Small intestine (tissue), 7 donors: ENCODE measurements at regions not wholly inside any gene's neighbourhood (a gene's known extent, or its start where the extent isn't known, plus 50 kb on each side); places are given as distances from the start of the nearest gene placed in this dataset.
A peak's percentile ranks its signal among the peaks of the same experiment; 100 is the strongest.

ENCODE experiments used
- DNase-seq, 2 donors: peaks; one replicate each; pipeline versions ENCODE4 v3.0.0 to v3.0.0-alpha.2; 2013
- FAIRE-seq: peaks from 2 replicates; lab custom pipeline; 2012; peaks lifted over from hg19 to GRCh38; lab: Jason Lieb, UNC
- H3K27ac ChIP-seq, 3 donors: one replicate each; pipeline ENCODE4 v1.5.1; 2013; ENCODE audit warnings: low read length in 2 of 3, mild to moderate bottlenecking in 2 of 3, control low read depth in 1 of 3, inconsistent platforms in 1 of 3, low read depth in 1 of 3, moderate library complexity in 1 of 3
- H3K27me3 ChIP-seq, 3 donors: one replicate each; pipeline ENCODE4 v1.6.1; 2013; ENCODE audit warnings: low read length in 3 of 3, inconsistent platforms in 1 of 3; ENCODE audit not compliant: control insufficient read depth in 3 of 3, insufficient read depth in 3 of 3
- H3K36me3 ChIP-seq, 3 donors: one replicate each; pipeline ENCODE4 v1.6.1; 2013; ENCODE audit warnings: low read length in 3 of 3, inconsistent platforms in 1 of 3, low read depth in 1 of 3, mild to moderate bottlenecking in 1 of 3, moderate library complexity in 1 of 3; ENCODE audit not compliant: control insufficient read depth in 3 of 3, insufficient read depth in 2 of 3
- H3K4me1 ChIP-seq, 3 donors: one replicate each; pipeline ENCODE4 v1.6.1; 2013; ENCODE audit warnings: low read length in 2 of 3, inconsistent platforms in 1 of 3, low read depth in 1 of 3, mild to moderate bottlenecking in 1 of 3, moderate library complexity in 1 of 3; ENCODE audit not compliant: control insufficient read depth in 3 of 3, insufficient read depth in 2 of 3
- H3K4me3 ChIP-seq, 3 donors: one replicate each; pipeline ENCODE4 v1.5.1; 2013; ENCODE audit warnings: low read length in 3 of 3, control low read depth in 1 of 3, inconsistent platforms in 1 of 3, low read depth in 1 of 3, mild to moderate bottlenecking in 1 of 3, moderate library complexity in 1 of 3
- H3K9me3 ChIP-seq, 2 donors: one replicate each; pipeline ENCODE4 v1.6.1; 2013; ENCODE audit warnings: low read depth in 1 of 2, low read length in 1 of 2; ENCODE audit not compliant: control insufficient read depth in 2 of 2, insufficient read depth in 1 of 2
- WGBS, 3 donors: extraction: QIAGEN DNeasy Blood & Tissue Kit; methylation state at CpG; one replicate each; pipeline ENCODE4 v1.1.7; 2013; 5-methylcytosine and 5-hydroxymethylcytosine counted together
- donor health status: healthy with polysubstance abuse.
- donor health status: control.
- donor health status: control.
- donor health status: Bipolar disorder and iron deficiency.
- donor health status: healthy.

- Histone ChIP-seq H3K27ac (no peak overlapping the region), H3K4me3 (no peak overlapping the region), H3K4me1 (no peaks in the 10 kb centered on the region), H3K36me3 (no peaks in the 10 kb centered on the region), H3K27me3 (no peaks in the 10 kb centered on the region), H3K9me3 (no peaks in the 10 kb centered on the region)
- FAIRE-seq (no peak), DNase-seq (no peak)
- WGBS, 3 donors, result 54 to 66% (median 64%) methylated on average over 3 of the region's 3 CpGs
Observed at GRCh38 chr2:212945526-212945925, 205.9 kb downstream of the IKZF2 start.

GRCh38 chr2:212943351-212943750 lies 208.1 kb downstream of the IKZF2 start:
- FAIRE-seq (no peak), DNase-seq (no peak)
- H3K36me3 ChIP-seq, result no peaks in the 10 kb centered on the region
- H3K4me1 ChIP-seq, result no peaks in the 10 kb centered on the region
- no peak overlapping the region for H3K27ac ChIP-seq
- H3K9me3 ChIP-seq, result no peaks in the 10 kb centered on the region
- WGBS, 3 donors, result 76 to 88% (median 81%) methylated on average over 3 of the region's 3 CpGs
- no peak overlapping the region for H3K4me3 ChIP-seq
- H3K27me3 ChIP-seq, result no peaks in the 10 kb centered on the region

- Histone ChIP-seq H3K27ac (no peak overlapping the region), H3K36me3 (no peaks in the 10 kb centered on the region), H3K4me1 (no peaks in the 10 kb centered on the region), H3K9me3 (no peaks in the 10 kb centered on the region), H3K27me3 (no peaks in the 10 kb centered on the region), H3K4me3 (no peak overlapping the region)
- DNase-seq (no peak), FAIRE-seq (no peak)
- WGBS, 3 donors, result 72 to 81% (median 74%) methylated on average over 2 of the region's 2 CpGs
Observed at GRCh38 chr2:212941361-212941760, 210.1 kb downstream of the IKZF2 start.

GRCh38 chr2:212940816-212941215 lies 210.6 kb downstream of the IKZF2 start:
- Histone ChIP-seq H3K27me3 (no peaks in the 10 kb centered on the region), H3K36me3 (no peaks in the 10 kb centered on the region), H3K27ac (no peak overlapping the region), H3K9me3 (no peaks in the 10 kb centered on the region), H3K4me3 (no peak overlapping the region), H3K4me1 (no peaks in the 10 kb centered on the region)
- WGBS, 3 donors, result 8 to 31% (median 25%) methylated on average over 2 of the region's 2 CpGs
- DNase-seq, result peak; percentile 7 to 32
- FAIRE-seq, result no peak

GRCh38 chr2:212939777-212940531 lies 211.5 kb downstream of the IKZF2 start:
- Histone ChIP-seq H3K4me1 (no peaks in the 10 kb centered on the region), H3K36me3 (no peaks in the 10 kb centered on the region), H3K27ac (no peak overlapping the region), H3K27me3 (no peaks in the 10 kb centered on the region), H3K4me3 (no peak overlapping the region), H3K9me3 (no peaks in the 10 kb centered on the region)
- FAIRE-seq (no peak), DNase-seq (peak; percentile 30 to 40)
- 50 to 57% (median 57%) methylated on average over 8 of the region's 8 CpGs for WGBS, 3 donors

- no peak overlapping the region for H3K27ac ChIP-seq
- no peak for DNase-seq
- 82 to 86% (median 86%) methylated on average over 7 of the region's 7 CpGs for WGBS, 3 donors
- H3K9me3 ChIP-seq, result no peaks in the 10 kb centered on the region
- no peak for FAIRE-seq
- H3K4me1 ChIP-seq, result no peaks in the 10 kb centered on the region
- H3K27me3 ChIP-seq, result no peaks in the 10 kb centered on the region
- H3K36me3 ChIP-seq, result no peaks in the 10 kb centered on the region
- no peak overlapping the region for H3K4me3 ChIP-seq
Observed at GRCh38 chr2:212938144-212938793, 213.1 kb downstream of the IKZF2 start.

GRCh38 chr2:212936572-212936971 lies 214.8 kb downstream of the IKZF2 start:
- no peaks in the 10 kb centered on the region for H3K4me1 ChIP-seq
- WGBS, 3 donors, result 87 to 91% (median 89%) methylated on average over 8 of the region's 8 CpGs
- FAIRE-seq, result no peak
- DNase-seq, result no peak
- H3K9me3 ChIP-seq, result no peaks in the 10 kb centered on the region
- no peaks in the 10 kb centered on the region for H3K36me3 ChIP-seq
- H3K27me3 ChIP-seq, result no peaks in the 10 kb centered on the region
- no peak overlapping the region for H3K4me3 ChIP-seq
- H3K27ac ChIP-seq, result no peak overlapping the region

- Histone ChIP-seq H3K27ac (no peak overlapping the region), H3K4me3 (no peak overlapping the region), H3K9me3 (no peaks in the 10 kb centered on the region), H3K27me3 (no peaks in the 10 kb centered on the region), H3K36me3 (no peaks in the 10 kb centered on the region), H3K4me1 (no peaks in the 10 kb centered on the region)
- DNase-seq (no peak), FAIRE-seq (no peak)
- WGBS, 3 donors, result 71 to 81% (median 81%) methylated on average over 4 of the region's 4 CpGs
Observed at GRCh38 chr2:212935752-212936151, 215.7 kb downstream of the IKZF2 start.
